H1 (cell line): ENCODE measurements at regions not wholly inside any gene's neighbourhood (a gene's known extent, or its start where the extent isn't known, plus 50 kb on each side); places are given as distances from the start of the nearest gene placed in this dataset.

Experiments used
- CTCF ChIA-PET: fragments of 300-600 bp; sonication (Branson Sonifier 250); formaldehyde crosslinking; loops from one replicate; lab custom pipeline; 2021; ENCODE audit not compliant: partially characterized antibody; lab: Charles Lee
- POLR2A ChIA-PET: fragments of 300-600 bp; sonication (Branson Sonifier 250); formaldehyde crosslinking; loops from one replicate; lab custom pipeline; 2021; ENCODE audit warnings: inconsistent platforms; ENCODE audit not compliant: partially characterized antibody; lab: Charles Lee
- DNase-seq, 2 experiments: peaks; one replicate each; pipeline versions ENCODE4 v3.0.0 to v3.0.0-alpha.2; 2010 to 2022; ENCODE audit warnings: low spot score in 2 of 2, low read depth in 1 of 2, mixed read lengths in 1 of 2
- FAIRE-seq: peaks from 2 replicates; lab custom pipeline; 2011; peaks lifted over from hg19 to GRCh38; lab: Jason Lieb, UNC
- H2AFZ ChIP-seq: 2 replicates; pipeline ENCODE4 v1.8.1; 2012; ENCODE audit warnings: low read length, inconsistent platforms
- H2AK5ac ChIP-seq: 2 replicates; pipeline ENCODE4 v1.6.1; 2013; ENCODE audit warnings: low read depth, low read length
- H2BK120ac ChIP-seq: replicated peaks from 2 replicates; pipeline ENCODE3; 2013; ENCODE audit warnings: low read depth, low read length, inconsistent platforms
- H2BK12ac ChIP-seq: 2 replicates; pipeline ENCODE4 v1.6.1; 2013; ENCODE audit warnings: low read depth, low read length
- H2BK15ac ChIP-seq: 2 replicates; pipeline ENCODE4 v1.6.1; 2013; ENCODE audit warnings: low read length
- H2BK20ac ChIP-seq: 2 replicates; pipeline ENCODE4 v1.6.1; 2013; ENCODE audit warnings: low read length
- H2BK5ac ChIP-seq: 2 replicates; pipeline ENCODE4 v1.6.1; 2013; ENCODE audit warnings: low read depth, low read length
- H3K14ac ChIP-seq: 2 replicates; pipeline ENCODE4 v1.6.1; 2013; ENCODE audit warnings: inconsistent platforms; ENCODE audit not compliant: insufficient read length
- H3K18ac ChIP-seq: 2 replicates; pipeline ENCODE4 v1.6.1; 2013; ENCODE audit warnings: low read length; ENCODE audit errors: extremely low read depth
- H3K23ac ChIP-seq: 2 replicates; pipeline ENCODE4 v1.6.1; 2013; ENCODE audit warnings: inconsistent platforms; ENCODE audit not compliant: insufficient read length
- H3K23me2 ChIP-seq: 2 replicates; pipeline ENCODE4 v1.6.1; 2013; ENCODE audit warnings: low read depth, low read length
- H3K27ac ChIP-seq: 2 replicates; pipeline ENCODE4 v1.6.1; 2011; ENCODE audit warnings: low read depth, low read length, inconsistent platforms
- H3K27me3 ChIP-seq, 4 experiments: replicated peaks in 1 of 4; 1 replicate in 1 of 4; 2 replicates in 3 of 4; pipeline versions ENCODE4 v1.6.1 to v1.8.1; 2011 to 2013; ENCODE audit warnings: low read length in 3 of 4, mild to moderate bottlenecking in 3 of 4, inconsistent platforms in 2 of 4, mixed read lengths in 2 of 4, moderate library complexity in 1 of 4; ENCODE audit not compliant: control insufficient read depth in 3 of 4, insufficient read depth in 3 of 4; ENCODE audit errors: extremely low read depth in 1 of 4
- H3K36me3 ChIP-seq, 4 experiments: 2 replicates each; pipeline versions ENCODE4 v1.6.1 to v1.8.1; 2011 to 2013; ENCODE audit warnings: mild to moderate bottlenecking in 4 of 4, low read length in 3 of 4, moderate library complexity in 2 of 4, control low read depth in 1 of 4, inconsistent platforms in 1 of 4; ENCODE audit not compliant: insufficient read depth in 4 of 4, control insufficient read depth in 2 of 4
- H3K4ac ChIP-seq: replicated peaks from 2 replicates; pipeline ENCODE3; 2013; ENCODE audit warnings: low read length, low read depth, mixed read lengths, inconsistent platforms; ENCODE audit not compliant: insufficient read length
- H3K4me1 ChIP-seq, 4 experiments: replicated peaks in 1 of 4; 1 replicate in 1 of 4; 2 replicates in 3 of 4; pipeline versions ENCODE4 v1.6.1 to v1.8.1; 2011 to 2013; ENCODE audit warnings: low read length in 3 of 4, inconsistent platforms in 2 of 4, mixed read lengths in 1 of 4; ENCODE audit not compliant: insufficient read depth in 4 of 4, control insufficient read depth in 3 of 4
- H3K4me2 ChIP-seq, 2 experiments: 2 replicates each; pipeline versions ENCODE4 v1.6.1 to v1.8.1; 2011 to 2013; ENCODE audit warnings: low read depth in 2 of 2, low read length in 2 of 2, control low read depth in 1 of 2, inconsistent platforms in 1 of 2, mild to moderate bottlenecking in 1 of 2; ENCODE audit not compliant: insufficient read depth in 1 of 2
- H3K4me3 ChIP-seq, 4 experiments: fragments of 200-600, 300-600 bp in 1 of 4; sonication (generic), shearing (Covaris generic), sonication (Bioruptor Twin) in 1 of 4; 2 replicates each; pipeline versions ENCODE4 v1.5.1 to v1.8.1; 2011 to 2016; ENCODE audit warnings: low read length in 4 of 4, low read depth in 3 of 4, control low read depth in 2 of 4, inconsistent platforms in 2 of 4, mild to moderate bottlenecking in 2 of 4, mixed read lengths in 1 of 4, moderate library complexity in 1 of 4; ENCODE audit not compliant: insufficient read depth in 2 of 4; ENCODE audit errors: extremely low read depth in 1 of 4
- H3K56ac ChIP-seq: replicated peaks from 2 replicates; pipeline ENCODE3; 2013; ENCODE audit warnings: low read depth, mild to moderate bottlenecking, mixed read lengths, low read length, inconsistent platforms; ENCODE audit not compliant: insufficient read length
- H3K79me1 ChIP-seq: 2 replicates; pipeline ENCODE4 v1.6.1; 2013; ENCODE audit warnings: low read depth, low read length, control low read depth
- H3K79me2 ChIP-seq, 2 experiments: 2 replicates each; pipeline versions ENCODE4 v1.6.1 to v1.8.1; 2012 to 2013; ENCODE audit warnings: low read length in 2 of 2, mild to moderate bottlenecking in 2 of 2, inconsistent platforms in 1 of 2; ENCODE audit not compliant: insufficient read depth in 2 of 2, control insufficient read depth in 1 of 2
- H3K9ac ChIP-seq, 4 experiments: replicated peaks in 1 of 4; 1 replicate in 1 of 4; 2 replicates in 3 of 4; pipeline versions ENCODE4 v1.6.1 to v1.8.1; 2011 to 2013; ENCODE audit warnings: low read depth in 3 of 4, low read length in 3 of 4, control low read depth in 2 of 4, mild to moderate bottlenecking in 2 of 4, moderate library complexity in 2 of 4, inconsistent platforms in 1 of 4; ENCODE audit errors: extremely low read depth in 1 of 4
- H3K9me3 ChIP-seq, 2 experiments: 2 replicates each; pipeline versions ENCODE4 v1.6.1 to v1.8.1; 2012 to 2013; ENCODE audit warnings: mild to moderate bottlenecking in 2 of 2, moderate library complexity in 2 of 2, control low read depth in 1 of 2, inconsistent platforms in 1 of 2, low read depth in 1 of 2, low read length in 1 of 2, mixed read lengths in 1 of 2; ENCODE audit not compliant: insufficient read depth in 2 of 2
- H4K20me1 ChIP-seq, 2 experiments: replicated peaks in 1 of 2; 2 replicates each; pipeline versions ENCODE3 to v1.8.1; 2011 to 2013; ENCODE audit warnings: inconsistent platforms in 2 of 2, low read length in 2 of 2, mild to moderate bottlenecking in 1 of 2; ENCODE audit not compliant: insufficient read depth in 2 of 2, control insufficient read depth in 1 of 2
- H4K5ac ChIP-seq: 2 replicates; pipeline ENCODE4 v1.6.1; 2013; ENCODE audit warnings: low read length, low read depth, mixed read lengths, inconsistent platforms; ENCODE audit not compliant: insufficient read length
- H4K8ac ChIP-seq: 2 replicates; pipeline ENCODE4 v1.8.0; 2013; ENCODE audit warnings: mild to moderate bottlenecking, moderate library complexity, low read length, inconsistent platforms; ENCODE audit not compliant: insufficient read depth; ENCODE audit errors: extremely low read depth
- H4K91ac ChIP-seq: replicated peaks from 2 replicates; pipeline ENCODE3; 2013; ENCODE audit warnings: low read length, mixed read lengths, inconsistent platforms; ENCODE audit not compliant: insufficient read length
- ASH2L ChIP-seq: fragments of 200-600, 300-600 bp; sonication (generic); IDR thresholded peaks from one replicate; pipeline ENCODE4 v1.7.1; 2017; ENCODE audit warnings: low read length
- BRCA1 ChIP-seq: IDR thresholded peaks from 2 replicates; pipeline ENCODE4 v1.6.1; 2012; ENCODE audit warnings: low read depth, low read length, improper control_type of control experiment
- CBX5 ChIP-seq: fragments of 300-800, 300-1000 bp; sonication (generic); IDR thresholded peaks from 2 replicates; pipeline ENCODE4 v1.7.1; 2016; ENCODE audit warnings: antibody characterized with exemption, low read length, low read depth
- KDM1A ChIP-seq: fragments of 200-600, 300-600 bp; sonication (generic); IDR thresholded peaks from 2 replicates; pipeline ENCODE4 v1.7.1; 2016; ENCODE audit warnings: mild to moderate bottlenecking, low read length, borderline replicate concordance
- KDM5A ChIP-seq: fragments of 200-600 bp; IDR thresholded peaks from 2 replicates; pipeline ENCODE4 v1.7.1; 2012; ENCODE audit warnings: mild to moderate bottlenecking, low read length, inconsistent platforms, mixed read lengths
- RBBP5 ChIP-seq: IDR thresholded peaks from 2 replicates; pipeline ENCODE4 v1.7.1; 2012; ENCODE audit warnings: low read depth, mild to moderate bottlenecking, inconsistent platforms, low read length, moderate library complexity, borderline replicate concordance
- RFX5 ChIP-seq: IDR thresholded peaks from 2 replicates; pipeline ENCODE4 v1.6.1; 2011; ENCODE audit warnings: low read depth, low read length, improper control_type of control experiment, borderline replicate concordance
- RXRA ChIP-seq: IDR thresholded peaks from 2 replicates; pipeline ENCODE4 v1.6.1; 2011; ENCODE audit warnings: low read depth, mild to moderate bottlenecking, low read length, moderate library complexity; ENCODE audit not compliant: insufficient read depth
- SP4 ChIP-seq: IDR thresholded peaks from 2 replicates; pipeline ENCODE4 v1.6.1; 2012; ENCODE audit warnings: low read length, inconsistent platforms
- SRF ChIP-seq: IDR thresholded peaks from 2 replicates; pipeline ENCODE4 v1.6.1; 2011; ENCODE audit warnings: mild to moderate bottlenecking, low read depth, low read length, moderate library complexity
- TAF7 ChIP-seq: optimal IDR thresholded peaks from 2 replicates; pipeline ENCODE3; 2011; ENCODE audit warnings: low read depth, mild to moderate bottlenecking, inconsistent platforms, low read length, moderate library complexity, borderline replicate concordance
- TCF12 ChIP-seq: IDR thresholded peaks from 2 replicates; pipeline ENCODE4 v1.6.1; 2011; ENCODE audit warnings: low read depth, mild to moderate bottlenecking, low read length
- WGBS, 2 experiments: shearing (Covaris generic) in 1 of 2; methylation state at CpG; one replicate each; pipeline versions ENCODE4 v1.1.6 to v1.1.7; 2013 to 2015; ENCODE audit warnings: low lambda C conversion rate in 2 of 2, mixed read lengths in 2 of 2, inconsistent platforms in 1 of 2, low coverage in 1 of 2, missing lambda C conversion rate in 1 of 2; ENCODE audit not compliant: insufficient replicate concordance in 2 of 2, insufficient coverage in 1 of 2, insufficient read length in 1 of 2; ENCODE audit errors: extremely low coverage in 1 of 2, missing lambda C conversion rate in 1 of 2; 5-methylcytosine and 5-hydroxymethylcytosine counted together
- TF ChIP-seq, protein P1 (sequence below): IDR thresholded peaks from 2 replicates; pipeline ENCODE4 v1.6.1; 2011; ENCODE audit warnings: low read depth, mild to moderate bottlenecking, low read length; ENCODE audit not compliant: insufficient read depth
- TF ChIP-seq, protein P2 (sequence below): IDR thresholded peaks from 2 replicates; pipeline ENCODE4 v1.6.1; 2012; ENCODE audit warnings: inconsistent platforms

DNA sequence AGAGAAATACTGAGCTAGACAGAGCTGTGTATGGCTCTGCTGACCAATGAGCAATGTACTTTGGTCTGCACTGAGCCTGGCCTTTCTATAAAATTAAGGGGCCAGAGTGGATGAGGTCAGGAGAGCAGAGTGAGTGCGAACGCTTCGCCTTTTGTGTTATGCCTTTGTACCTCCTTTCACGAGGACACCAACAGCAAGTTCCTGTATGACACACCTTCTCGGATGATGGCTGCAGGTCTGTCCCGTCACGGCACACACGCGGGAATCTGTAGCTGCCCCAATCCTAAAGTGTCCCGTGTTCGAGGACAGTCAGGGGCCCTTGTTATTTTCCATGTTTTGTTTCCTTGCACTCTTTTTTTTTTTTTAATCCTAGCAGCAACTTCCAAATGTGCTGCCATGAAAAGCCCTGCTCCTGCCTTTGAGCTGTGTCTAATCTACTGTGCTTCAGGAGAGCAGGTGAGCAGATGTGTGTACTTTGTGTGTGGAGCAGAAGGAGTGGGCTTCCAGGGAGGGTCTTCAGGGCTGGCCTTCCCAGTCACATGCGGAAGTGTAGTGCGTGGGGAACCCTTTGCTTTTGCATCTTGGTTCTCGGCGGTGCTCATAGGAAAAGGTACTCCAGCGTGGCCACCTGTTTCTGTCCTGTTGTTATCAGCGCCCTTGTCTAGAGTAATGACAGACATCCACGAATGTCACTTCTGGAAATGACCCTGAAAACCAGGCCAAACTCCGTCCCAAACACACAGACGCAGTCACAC, 213.2 kb downstream of the NDUFA10 start:
- Histone ChIP-seq H2BK15ac (no peak overlapping the region), H3K4me2 (no peak overlapping the region), H3K23ac (no peak overlapping the region), H3K9ac (no peak overlapping the region), H2AK5ac (no peak overlapping the region), H3K79me1 (no peaks in the 10 kb centered on the region), H3K56ac (no peak overlapping the region), H4K5ac (no peak overlapping the region), H3K4me1 (no peaks in the 10 kb centered on the region; a peak in 1 of 7 replicates), H3K27ac (no peak overlapping the region), H3K14ac (no peak overlapping the region), H3K27me3 (no peaks in the 10 kb centered on the region), H3K4me3 (no peak overlapping the region), H2AFZ (no peak overlapping the region), H4K91ac (no peak overlapping the region), H3K9me3 (no peaks in the 10 kb centered on the region), H4K20me1 (no peaks in the 10 kb centered on the region), H2BK20ac (no peak overlapping the region), H3K36me3 (no peaks in the 10 kb centered on the region), H3K4ac (no peak overlapping the region), H3K23me2 (no peaks in the 10 kb centered on the region), H3K79me2 (no peaks in the 10 kb centered on the region), H2BK120ac (no peak overlapping the region), H2BK5ac (no peak overlapping the region), H4K8ac (no peak overlapping the region), H2BK12ac (no peak overlapping the region), H3K18ac (no peak overlapping the region)
- no peak for FAIRE-seq
- WGBS, 2 experiments: 87% methylated on average over 20 of the region's 20 CpGs; no CpG with 5 or more reads in 1 of the 2 experiments
- CTCF ChIA-PET: no interaction called here
- no peak for DNase-seq
- POLR2A ChIA-PET: no interaction called here
- TF ChIP-seq, protein P1, sequence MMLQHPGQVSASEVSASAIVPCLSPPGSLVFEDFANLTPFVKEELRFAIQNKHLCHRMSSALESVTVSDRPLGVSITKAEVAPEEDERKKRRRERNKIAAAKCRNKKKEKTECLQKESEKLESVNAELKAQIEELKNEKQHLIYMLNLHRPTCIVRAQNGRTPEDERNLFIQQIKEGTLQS: no peak
- TF ChIP-seq RXRA (no peak), TCF12 (no peak), KDM5A (no peak), RFX5 (no peak), CBX5 (no peak), TAF7 (no peak), ASH2L (no peak), RBBP5 (no peak), SRF (no peak), SP4 (no peak), KDM1A (no peak), BRCA1 (no peak)
- TF ChIP-seq, protein P2, sequence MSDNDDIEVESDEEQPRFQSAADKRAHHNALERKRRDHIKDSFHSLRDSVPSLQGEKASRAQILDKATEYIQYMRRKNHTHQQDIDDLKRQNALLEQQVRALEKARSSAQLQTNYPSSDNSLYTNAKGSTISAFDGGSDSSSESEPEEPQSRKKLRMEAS: no peak
